Head of caudate nucleus (tissue), 42 donors: ENCODE measurements at regions not wholly inside any gene's neighbourhood (a gene's known extent, or its start where the extent isn't known, plus 50 kb on each side); places are given as distances from the start of the nearest gene placed in this dataset.
"Not testable (repeated sequence)": the region's sequence is repeated elsewhere in the genome, so short reads cannot be mapped to it uniquely, and the experiment has no call there.

Experiments
- DNase-seq, 42 donors: peaks; one replicate each; pipeline versions ENCODE4 v3.0.0 to v3.0.0-alpha.2; 2020 to 2021; ENCODE audit warnings: mixed read lengths in 7 of 42
- intact Hi-C: fragments of 100-400 bp; cut with DNase I; formaldehyde crosslinking; loops from one replicate; pipeline ENCODE4 v1.15.0; 2022

DNA sequence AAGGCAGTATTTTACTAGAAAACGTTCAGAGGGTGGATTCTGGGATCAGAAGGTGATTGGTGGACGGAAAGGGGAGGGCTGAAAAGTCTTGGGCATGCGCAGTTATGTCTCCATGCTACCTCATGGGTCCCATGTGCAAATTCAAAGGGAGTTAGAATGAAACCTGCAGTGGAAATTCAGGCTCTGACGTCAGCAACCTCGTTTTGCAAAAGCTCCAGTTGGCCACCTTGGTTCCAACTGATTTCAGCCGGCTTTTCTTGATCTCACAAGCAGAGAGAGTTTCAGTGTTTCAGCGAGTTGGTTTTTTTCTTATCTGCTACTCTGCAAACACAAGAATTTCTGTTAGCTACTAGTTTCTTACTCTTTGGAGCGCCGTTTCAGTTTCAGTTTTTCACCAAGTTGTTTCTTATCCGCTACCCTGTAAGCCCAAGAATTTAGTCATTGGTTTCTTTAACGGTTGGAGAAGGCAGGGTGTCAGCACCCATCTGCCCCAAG is 69.8 kb upstream of the PGBD5 start:
- intact Hi-C loops: no loop called here
- no peak for DNase-seq

DNA sequence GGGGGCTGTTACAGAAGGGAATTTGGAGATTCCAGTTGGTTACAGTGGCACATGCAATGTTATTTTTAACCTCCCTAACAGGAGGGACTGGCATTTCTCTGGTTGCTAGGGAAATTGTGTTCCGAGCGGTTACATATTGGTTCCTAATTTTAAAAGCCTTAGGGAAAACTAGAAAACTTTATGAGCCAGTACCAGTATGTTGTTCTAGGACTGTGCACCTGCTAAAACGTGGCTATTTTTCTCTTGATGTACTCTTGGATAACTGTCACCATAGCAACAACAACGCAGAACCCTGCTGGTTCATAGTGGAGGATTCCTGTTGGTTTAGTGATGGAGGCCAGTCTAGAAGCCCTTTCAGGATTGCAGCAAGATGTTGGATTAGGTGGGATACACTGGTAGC is 68.9 kb upstream of the PGBD5 start:
- no peak for DNase-seq
- intact Hi-C loops: no loop called here

DNA sequence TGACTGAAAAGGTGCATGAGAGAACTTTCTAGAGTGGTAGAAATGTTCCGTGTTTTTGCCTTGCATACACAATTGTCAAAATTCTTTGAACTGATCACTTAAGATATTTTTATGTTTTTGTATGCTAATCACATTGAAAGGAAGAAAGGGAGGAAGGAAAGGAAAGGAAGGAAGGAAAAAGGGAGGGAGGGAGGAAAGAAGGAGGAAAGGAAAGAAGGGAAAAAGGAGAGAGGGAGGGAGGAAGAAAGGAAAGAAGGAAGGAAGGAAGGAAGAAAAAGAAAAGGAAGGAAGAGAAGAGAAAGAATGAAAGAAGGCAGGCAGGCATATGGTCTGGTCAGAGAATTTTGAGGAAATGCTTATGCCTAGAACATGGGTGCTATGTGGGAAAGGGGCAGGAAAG is 68.4 kb upstream of the PGBD5 start:
- intact Hi-C loops: no loop called here
- no peak for DNase-seq

DNA sequence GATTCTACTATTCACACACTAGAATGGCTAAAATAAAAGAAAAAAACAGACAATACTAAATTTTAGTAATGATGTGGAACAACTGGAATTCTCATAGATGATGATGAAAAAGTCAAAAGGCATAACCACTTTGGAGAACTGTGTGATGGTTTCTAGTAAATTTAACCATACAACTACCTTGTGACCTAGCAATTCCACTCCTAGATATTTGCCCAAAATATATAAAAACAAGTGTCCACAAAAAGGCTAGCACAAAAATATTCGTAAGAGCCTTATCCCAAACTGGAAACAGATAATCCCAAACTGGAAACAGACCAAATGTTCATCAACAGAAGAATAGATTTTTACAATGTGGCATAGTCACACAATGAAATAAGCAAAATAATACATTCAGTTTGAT is 67.9 kb upstream of the PGBD5 start:
- intact Hi-C loops: no loop called here
- no peak for DNase-seq

DNA sequence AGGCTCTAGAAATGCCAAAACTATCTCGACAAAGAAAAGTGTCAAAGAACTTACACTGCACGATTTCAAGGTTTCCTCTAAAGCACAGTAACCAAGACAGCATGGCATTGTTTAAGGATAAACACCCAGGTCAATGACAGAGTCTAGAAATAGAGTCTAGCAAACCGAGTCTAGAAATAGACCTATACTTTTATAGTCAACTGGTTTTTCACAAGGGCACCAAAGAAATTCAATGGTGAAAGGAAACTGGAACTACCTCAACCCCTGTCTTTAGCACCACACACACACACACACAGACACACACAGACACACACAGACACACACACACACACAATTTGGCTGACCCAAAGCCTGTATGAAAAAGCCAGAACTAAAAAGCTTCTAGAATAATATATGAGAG is 67.1 kb upstream of the PGBD5 start:
- DNase-seq: no peak
- intact Hi-C loops: no loop called here

DNA sequence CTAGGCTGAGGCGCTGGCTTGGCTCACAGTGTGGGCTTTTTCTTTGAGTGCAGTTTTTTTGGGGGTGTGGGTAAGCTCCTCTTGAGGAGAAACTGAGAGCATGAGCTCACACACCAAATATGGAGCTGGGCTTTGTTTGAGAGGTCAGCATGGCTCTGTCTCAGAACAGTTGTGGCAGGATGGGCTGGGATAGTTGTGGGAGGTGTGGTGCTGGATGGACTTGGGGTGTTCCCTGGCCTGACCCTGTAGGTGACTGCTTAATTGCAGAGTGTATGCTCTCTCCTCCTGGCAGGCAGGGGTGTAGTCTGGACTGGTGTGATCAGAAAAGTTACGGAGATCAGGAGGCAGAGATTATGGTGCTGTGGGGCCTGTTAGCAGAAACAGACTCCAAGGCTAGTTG is 64.3 kb upstream of the PGBD5 start:
- no peak for DNase-seq
- intact Hi-C loops: no loop called here

DNA sequence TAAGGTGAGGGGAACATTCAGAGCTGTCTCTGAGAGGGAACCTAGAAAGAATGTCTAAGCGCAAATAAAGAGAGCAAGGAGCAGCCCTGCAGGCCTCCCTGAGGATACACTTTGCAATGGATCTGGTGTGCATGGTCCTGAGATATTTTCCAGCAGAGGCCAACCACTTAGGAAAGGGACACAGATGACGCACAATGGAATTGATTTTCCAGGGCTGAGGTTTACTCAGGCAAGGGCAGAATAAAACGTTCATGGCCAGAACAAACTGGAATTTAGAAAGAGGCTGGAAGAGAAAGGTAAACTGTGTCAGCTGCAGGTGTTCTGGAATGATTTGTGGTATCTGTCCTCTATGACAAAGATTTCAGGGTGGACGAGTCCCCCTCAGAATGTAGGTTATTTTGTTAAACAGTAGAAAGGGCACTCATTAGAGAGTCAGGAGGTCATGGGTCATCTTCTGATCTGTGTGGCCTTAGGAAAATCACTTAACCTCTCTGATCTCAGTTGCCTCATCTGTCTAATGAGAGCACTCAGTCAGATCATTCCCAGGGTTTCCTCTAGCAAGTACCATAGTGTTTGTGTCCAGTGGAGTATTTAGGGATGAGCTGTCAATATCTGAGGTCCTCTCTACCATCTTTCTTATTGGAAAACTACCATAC is 61.8 kb upstream of the PGBD5 start:
- intact Hi-C loops: no loop called here
- DNase-seq: no peak

DNA sequence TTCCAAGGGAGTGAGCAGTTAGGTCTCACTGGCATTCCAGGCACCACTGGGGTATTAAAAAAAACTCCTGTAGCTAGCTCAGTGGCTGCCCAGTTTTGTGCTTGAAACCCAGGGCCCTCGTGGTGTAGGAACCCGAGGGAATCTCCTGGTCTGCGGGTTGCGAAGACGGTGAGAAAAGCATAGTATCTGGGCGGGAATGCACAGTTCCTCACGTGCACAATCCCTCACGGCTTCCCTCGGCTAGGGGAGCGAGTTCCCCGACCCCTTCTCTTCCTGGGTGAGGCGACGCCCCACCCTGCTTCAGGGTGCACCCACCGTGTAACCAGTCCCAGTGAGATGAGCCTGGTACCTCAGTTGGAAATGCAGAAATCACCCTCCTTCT is 50.5 kb upstream of the PGBD5 start:
- no peak for DNase-seq
- intact Hi-C loops: no loop called here

DNA sequence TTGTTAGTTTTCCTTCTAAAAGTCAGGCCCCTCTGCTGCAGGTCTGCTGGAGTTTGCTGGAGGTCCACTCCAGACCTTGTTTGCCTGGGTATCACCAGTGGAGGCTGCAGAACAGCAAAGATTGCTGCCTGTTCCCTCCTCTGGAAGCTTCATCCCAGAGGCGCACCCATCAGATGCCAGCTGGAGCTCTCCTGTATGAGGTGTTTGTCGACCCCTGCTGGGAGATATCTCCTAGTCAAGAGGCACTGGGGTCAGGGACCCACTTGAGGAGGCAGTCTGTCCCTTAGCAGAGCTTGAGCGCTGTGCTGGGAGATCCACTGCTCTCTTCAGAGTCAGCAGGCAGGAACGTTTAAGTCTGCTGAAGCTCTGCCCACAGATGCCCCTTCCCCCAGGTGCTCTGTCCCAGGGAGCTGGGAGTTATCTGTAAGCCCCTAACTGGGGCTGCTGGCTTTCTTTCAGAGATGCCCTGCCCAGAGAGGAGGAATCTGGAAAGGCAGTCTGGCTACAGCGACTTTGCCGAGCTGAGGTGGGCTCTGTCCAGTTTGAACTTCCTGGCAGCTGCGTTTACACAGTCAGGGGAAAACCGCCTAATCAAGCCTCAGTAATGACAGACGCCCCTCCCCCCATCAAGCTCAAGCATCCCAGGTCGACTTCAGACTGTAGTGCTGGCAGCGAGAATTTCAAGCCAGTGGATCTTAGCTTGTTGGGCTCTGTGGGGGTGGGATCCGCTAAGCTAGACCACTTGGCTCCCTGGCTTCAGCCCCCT is 49.9 kb upstream of the PGBD5 start:
- DNase-seq: peak in 1 of 42 donors; percentile 52

More for the DNA sequence above, 49.9 kb upstream of the PGBD5 start:
- intact Hi-C loops: not testable (repeated sequence)
